ENCODE measurements at regions not wholly inside any gene's neighbourhood (a gene's known extent, or its start where the extent isn't known, plus 50 kb on each side); places are given as distances from the start of the nearest gene placed in this dataset.
"Not testable (repeated sequence)": the region's sequence is repeated elsewhere in the genome, so short reads cannot be mapped to it uniquely, and the experiment has no call there.

- H3K4me1 ChIP-seq (ENCODE audit: control insufficient read depth, low read length); H3K27ac ChIP-seq (ENCODE audit: low read depth, low read length); H3K9me3 ChIP-seq (ENCODE audit: control insufficient read depth, insufficient read depth, low read length); H3K4me2 ChIP-seq (ENCODE audit: low read length); H4K20me1 ChIP-seq (ENCODE audit: control insufficient read depth, insufficient read depth, low read depth, low read length); H3K36me3 ChIP-seq (ENCODE audit: control insufficient read depth, low read length); H3K9me2 ChIP-seq (replicated peaks; ENCODE audit: control insufficient read depth, low read length); H3F3A ChIP-seq (ENCODE audit: control insufficient read depth, insufficient read depth); H3K4me3 ChIP-seq (ENCODE audit: low read length); H3K79me2 ChIP-seq (ENCODE audit: control insufficient read depth, low read length); H3K27me3 ChIP-seq (ENCODE audit: control insufficient read depth, low read length): not testable (repeated sequence)
Measured at GRCh38 chr9:138174954-138175353, 297.4 kb downstream of the CACNA1B start.

GRCh38 chr9:138175354-138175753 is 297.8 kb downstream of the CACNA1B start:
- not testable (repeated sequence) for H3K79me2 ChIP-seq (ENCODE audit: control insufficient read depth, low read length); H3K27me3 ChIP-seq (ENCODE audit: control insufficient read depth, low read length); H3K27ac ChIP-seq (ENCODE audit: low read depth, low read length); H3K4me1 ChIP-seq (ENCODE audit: control insufficient read depth, low read length); H3K4me3 ChIP-seq (ENCODE audit: low read length); H3F3A ChIP-seq (ENCODE audit: control insufficient read depth, insufficient read depth); H4K20me1 ChIP-seq (ENCODE audit: control insufficient read depth, insufficient read depth, low read depth, low read length); H3K9me3 ChIP-seq (ENCODE audit: control insufficient read depth, insufficient read depth, low read length); H3K4me2 ChIP-seq (ENCODE audit: low read length); H3K36me3 ChIP-seq (ENCODE audit: control insufficient read depth, low read length); H3K9me2 ChIP-seq (replicated peaks; ENCODE audit: control insufficient read depth, low read length)

GRCh38 chr9:138177091-138177490 is 299.5 kb downstream of the CACNA1B start:
- not testable (repeated sequence) for H3K9me3 ChIP-seq (ENCODE audit: control insufficient read depth, insufficient read depth, low read length); H3K36me3 ChIP-seq (ENCODE audit: control insufficient read depth, low read length); H3K4me3 ChIP-seq (ENCODE audit: low read length); H4K20me1 ChIP-seq (ENCODE audit: control insufficient read depth, insufficient read depth, low read depth, low read length); H3K79me2 ChIP-seq (ENCODE audit: control insufficient read depth, low read length); H3K27ac ChIP-seq (ENCODE audit: low read depth, low read length); H3K27me3 ChIP-seq (ENCODE audit: control insufficient read depth, low read length); H3K4me1 ChIP-seq (ENCODE audit: control insufficient read depth, low read length); H3K4me2 ChIP-seq (ENCODE audit: low read length); H3F3A ChIP-seq (ENCODE audit: control insufficient read depth, insufficient read depth); H3K9me2 ChIP-seq (replicated peaks; ENCODE audit: control insufficient read depth, low read length)

GRCh38 chr9:138179003-138179402 is 301.4 kb downstream of the CACNA1B start:
- not testable (repeated sequence) for H4K20me1 ChIP-seq (ENCODE audit: control insufficient read depth, insufficient read depth, low read depth, low read length); H3K4me2 ChIP-seq (ENCODE audit: low read length); H3F3A ChIP-seq (ENCODE audit: control insufficient read depth, insufficient read depth); H3K36me3 ChIP-seq (ENCODE audit: control insufficient read depth, low read length); H3K27ac ChIP-seq (ENCODE audit: low read depth, low read length); H3K9me2 ChIP-seq (replicated peaks; ENCODE audit: control insufficient read depth, low read length); H3K9me3 ChIP-seq (ENCODE audit: control insufficient read depth, insufficient read depth, low read length); H3K27me3 ChIP-seq (ENCODE audit: control insufficient read depth, low read length); H3K4me1 ChIP-seq (ENCODE audit: control insufficient read depth, low read length); H3K4me3 ChIP-seq (ENCODE audit: low read length); H3K79me2 ChIP-seq (ENCODE audit: control insufficient read depth, low read length)

- not testable (repeated sequence) for H3K4me2 ChIP-seq (ENCODE audit: low read length); H3K36me3 ChIP-seq (ENCODE audit: control insufficient read depth, low read length); H3K27ac ChIP-seq (ENCODE audit: low read depth, low read length); H3K9me2 ChIP-seq (replicated peaks; ENCODE audit: control insufficient read depth, low read length); H3K27me3 ChIP-seq (ENCODE audit: control insufficient read depth, low read length); H3K9me3 ChIP-seq (ENCODE audit: control insufficient read depth, insufficient read depth, low read length); H3K79me2 ChIP-seq (ENCODE audit: control insufficient read depth, low read length); H3F3A ChIP-seq (ENCODE audit: control insufficient read depth, insufficient read depth); H3K4me3 ChIP-seq (ENCODE audit: low read length); H3K4me1 ChIP-seq (ENCODE audit: control insufficient read depth, low read length); H4K20me1 ChIP-seq (ENCODE audit: control insufficient read depth, insufficient read depth, low read depth, low read length)
Measured at GRCh38 chr9:138179671-138180070, 302.1 kb downstream of the CACNA1B start.

- H3K4me1 ChIP-seq (ENCODE audit: control insufficient read depth, low read length); H3K9me3 ChIP-seq (ENCODE audit: control insufficient read depth, insufficient read depth, low read length); H4K20me1 ChIP-seq (ENCODE audit: control insufficient read depth, insufficient read depth, low read depth, low read length); H3K27ac ChIP-seq (ENCODE audit: low read depth, low read length); H3K36me3 ChIP-seq (ENCODE audit: control insufficient read depth, low read length); H3K79me2 ChIP-seq (ENCODE audit: control insufficient read depth, low read length); H3K27me3 ChIP-seq (ENCODE audit: control insufficient read depth, low read length); H3K9me2 ChIP-seq (replicated peaks; ENCODE audit: control insufficient read depth, low read length); H3F3A ChIP-seq (ENCODE audit: control insufficient read depth, insufficient read depth); H3K4me2 ChIP-seq (ENCODE audit: low read length); H3K4me3 ChIP-seq (ENCODE audit: low read length): not testable (repeated sequence)
Measured at GRCh38 chr9:138181963-138182362, 304.4 kb downstream of the CACNA1B start.

GRCh38 chr9:138197156-138197555 is 319.6 kb downstream of the CACNA1B start:
- not testable (repeated sequence) for H3K4me2 ChIP-seq (ENCODE audit: low read length); H4K20me1 ChIP-seq (ENCODE audit: control insufficient read depth, insufficient read depth, low read depth, low read length); H3K27ac ChIP-seq (ENCODE audit: low read depth, low read length); H3K79me2 ChIP-seq (ENCODE audit: control insufficient read depth, low read length); H3K9me2 ChIP-seq (replicated peaks; ENCODE audit: control insufficient read depth, low read length); H3K27me3 ChIP-seq (ENCODE audit: control insufficient read depth, low read length); H3F3A ChIP-seq (ENCODE audit: control insufficient read depth, insufficient read depth); H3K9me3 ChIP-seq (ENCODE audit: control insufficient read depth, insufficient read depth, low read length); H3K4me3 ChIP-seq (ENCODE audit: low read length); H3K4me1 ChIP-seq (ENCODE audit: control insufficient read depth, low read length); H3K36me3 ChIP-seq (ENCODE audit: control insufficient read depth, low read length)

GRCh38 chr9:138198963-138199362 is 321.4 kb downstream of the CACNA1B start:
- not testable (repeated sequence) for H3K4me2 ChIP-seq (ENCODE audit: low read length); H3K4me1 ChIP-seq (ENCODE audit: control insufficient read depth, low read length); H3K9me2 ChIP-seq (replicated peaks; ENCODE audit: control insufficient read depth, low read length); H3K4me3 ChIP-seq (ENCODE audit: low read length); H3K9me3 ChIP-seq (ENCODE audit: control insufficient read depth, insufficient read depth, low read length); H3F3A ChIP-seq (ENCODE audit: control insufficient read depth, insufficient read depth); H3K36me3 ChIP-seq (ENCODE audit: control insufficient read depth, low read length); H4K20me1 ChIP-seq (ENCODE audit: control insufficient read depth, insufficient read depth, low read depth, low read length); H3K27me3 ChIP-seq (ENCODE audit: control insufficient read depth, low read length); H3K79me2 ChIP-seq (ENCODE audit: control insufficient read depth, low read length); H3K27ac ChIP-seq (ENCODE audit: low read depth, low read length)

- not testable (repeated sequence) for H3K9me3 ChIP-seq (ENCODE audit: control insufficient read depth, insufficient read depth, low read length); H3K9me2 ChIP-seq (replicated peaks; ENCODE audit: control insufficient read depth, low read length); H3K4me2 ChIP-seq (ENCODE audit: low read length); H4K20me1 ChIP-seq (ENCODE audit: control insufficient read depth, insufficient read depth, low read depth, low read length); H3K27me3 ChIP-seq (ENCODE audit: control insufficient read depth, low read length); H3K79me2 ChIP-seq (ENCODE audit: control insufficient read depth, low read length); H3F3A ChIP-seq (ENCODE audit: control insufficient read depth, insufficient read depth); H3K4me3 ChIP-seq (ENCODE audit: low read length); H3K4me1 ChIP-seq (ENCODE audit: control insufficient read depth, low read length); H3K27ac ChIP-seq (ENCODE audit: low read depth, low read length); H3K36me3 ChIP-seq (ENCODE audit: control insufficient read depth, low read length)
Measured at GRCh38 chr9:138199917-138200316, 322.3 kb downstream of the CACNA1B start.
